Activated CD4-positive, alpha-beta T cell treated with anti-CD3 and anti-CD28 coated beads, Interleukin-2, amount 10 ng/mL, durations not matched to agents 24 days and 14 days (primary cell): ENCODE measurements at regions not wholly inside any gene's neighbourhood (a gene's known extent, or its start where the extent isn't known, plus 50 kb on each side); places are given as distances from the start of the nearest gene placed in this dataset.
"Not testable (repeated sequence)": the region's sequence is repeated elsewhere in the genome, so short reads cannot be mapped to it uniquely, and the experiment has no call there.

Experiments
- DNase-seq: peaks from one replicate; pipeline ENCODE4 v3.0.0; 2022
- H3K27ac Mint-ChIP-seq: one replicate; pipeline ENCODE4 v1.8.0; 2022; ENCODE audit warnings: mild to moderate bottlenecking, mixed read lengths
- H3K27me3 Mint-ChIP-seq: one replicate; pipeline ENCODE4 v1.8.0; 2022; ENCODE audit warnings: mixed read lengths
- H3K36me3 Mint-ChIP-seq: one replicate; pipeline ENCODE4 v1.8.0; 2022; ENCODE audit warnings: low read depth, mild to moderate bottlenecking, mixed read lengths
- H3K4me1 Mint-ChIP-seq: one replicate; pipeline ENCODE4 v1.8.0; 2021; ENCODE audit warnings: mixed read lengths
- H3K4me3 Mint-ChIP-seq: one replicate; pipeline ENCODE4 v1.8.0; 2022; ENCODE audit warnings: mild to moderate bottlenecking, moderate library complexity, mixed read lengths
- H3K9me3 Mint-ChIP-seq: one replicate; pipeline ENCODE4 v1.8.0; 2021; ENCODE audit warnings: mixed read lengths
- intact Hi-C: fragments of 100-400 bp; cut with micrococcal nuclease; formaldehyde crosslinking; loops from one replicate; pipeline ENCODE4 v1.15.1; 2023

- no peak overlapping the region for H3K27ac Mint-ChIP-seq
- no peak for DNase-seq
- H3K27me3 Mint-ChIP-seq, result peaks cover 4% of the 10 kb centered on the region
- no peaks in the 10 kb centered on the region for H3K9me3 Mint-ChIP-seq
- H3K4me3 Mint-ChIP-seq, result no peak overlapping the region
- H3K4me1 Mint-ChIP-seq, result no peaks in the 10 kb centered on the region
- H3K36me3 Mint-ChIP-seq, result no peaks in the 10 kb centered on the region
- intact Hi-C loops, result no loop called here
Observed at GRCh38 chr5:36796155-36796554, 80.4 kb upstream of the NIPBL start.

- no peak overlapping the region for H3K27ac Mint-ChIP-seq
- no peak for DNase-seq
- no peaks in the 10 kb centered on the region for H3K4me1 Mint-ChIP-seq
- peaks cover 11% of the 10 kb centered on the region for H3K27me3 Mint-ChIP-seq
- H3K36me3 Mint-ChIP-seq, result no peaks in the 10 kb centered on the region
- intact Hi-C loops, result no loop called here
- H3K9me3 Mint-ChIP-seq, result no peaks in the 10 kb centered on the region
- no peak overlapping the region for H3K4me3 Mint-ChIP-seq
Observed at GRCh38 chr5:36801523-36801922, 75.0 kb upstream of the NIPBL start.

- intact Hi-C loops, result no loop called here
- H3K9me3 Mint-ChIP-seq, result no peaks in the 10 kb centered on the region
- H3K4me1 Mint-ChIP-seq, result no peaks in the 10 kb centered on the region
- H3K27me3 Mint-ChIP-seq, result peaks cover 10% of the 10 kb centered on the region
- no peak for DNase-seq
- H3K4me3 Mint-ChIP-seq, result no peak overlapping the region
- no peak overlapping the region for H3K27ac Mint-ChIP-seq
- no peaks in the 10 kb centered on the region for H3K36me3 Mint-ChIP-seq
Observed at GRCh38 chr5:36802187-36802586, 74.4 kb upstream of the NIPBL start.

GRCh38 chr5:36813249-36813648 lies 63.3 kb upstream of the NIPBL start:
- DNase-seq, H3K4me1 Mint-ChIP-seq, H3K27ac Mint-ChIP-seq, H3K36me3 Mint-ChIP-seq, H3K4me3 Mint-ChIP-seq, H3K9me3 Mint-ChIP-seq, H3K27me3 Mint-ChIP-seq, intact Hi-C loops: not testable (repeated sequence)

- intact Hi-C loops, result no loop called here
- no peak for DNase-seq
- no peak overlapping the region for H3K27ac Mint-ChIP-seq
- no peak overlapping the region for H3K4me3 Mint-ChIP-seq
- no peaks in the 10 kb centered on the region for H3K9me3 Mint-ChIP-seq
- H3K4me1 Mint-ChIP-seq, result no peaks in the 10 kb centered on the region
- H3K27me3 Mint-ChIP-seq, result peaks cover 8% of the 10 kb centered on the region
- H3K36me3 Mint-ChIP-seq, result no peaks in the 10 kb centered on the region
Observed at GRCh38 chr5:36815871-36816270, 60.7 kb upstream of the NIPBL start.

- H3K4me1 Mint-ChIP-seq, result no peaks in the 10 kb centered on the region
- intact Hi-C loops, result no loop called here
- H3K27me3 Mint-ChIP-seq, result peaks cover 33% of the 10 kb centered on the region
- H3K4me3 Mint-ChIP-seq, result no peak overlapping the region
- H3K27ac Mint-ChIP-seq, result no peak overlapping the region
- no peak for DNase-seq
- H3K36me3 Mint-ChIP-seq, result no peaks in the 10 kb centered on the region
- H3K9me3 Mint-ChIP-seq, result peaks cover 4% of the 10 kb centered on the region
Observed at GRCh38 chr5:36820900-36821299, 55.7 kb upstream of the NIPBL start.

GRCh38 chr5:36826694-36827093 lies 49.9 kb upstream of the NIPBL start:
- Mint-ChIP-seq H3K27ac (no peak overlapping the region), H3K4me1 (no peaks in the 10 kb centered on the region), H3K27me3 (peaks cover 32% of the 10 kb centered on the region), H3K9me3 (peaks cover 4% of the 10 kb centered on the region), H3K4me3 (no peak overlapping the region), H3K36me3 (no peaks in the 10 kb centered on the region)
- DNase-seq, result no peak
- intact Hi-C loops, result no loop called here
